Amniotic epithelial cell (primary cell): ENCODE measurements at regions not wholly inside any gene's neighbourhood (a gene's known extent, or its start where the extent isn't known, plus 50 kb on each side); places are given as distances from the start of the nearest gene placed in this dataset.
A peak's percentile ranks its signal among the peaks of the same experiment; 100 is the strongest.

ENCODE experiments used
- DNase-seq: peaks from one replicate; pipeline ENCODE4 v3.0.0-alpha.2; 2010; ENCODE audit warnings: low read depth

GRCh38 chr9:126248680-126249079 is 77.9 kb upstream of the MVB12B start:
- DNase-seq = peak; percentile 95

DNA sequence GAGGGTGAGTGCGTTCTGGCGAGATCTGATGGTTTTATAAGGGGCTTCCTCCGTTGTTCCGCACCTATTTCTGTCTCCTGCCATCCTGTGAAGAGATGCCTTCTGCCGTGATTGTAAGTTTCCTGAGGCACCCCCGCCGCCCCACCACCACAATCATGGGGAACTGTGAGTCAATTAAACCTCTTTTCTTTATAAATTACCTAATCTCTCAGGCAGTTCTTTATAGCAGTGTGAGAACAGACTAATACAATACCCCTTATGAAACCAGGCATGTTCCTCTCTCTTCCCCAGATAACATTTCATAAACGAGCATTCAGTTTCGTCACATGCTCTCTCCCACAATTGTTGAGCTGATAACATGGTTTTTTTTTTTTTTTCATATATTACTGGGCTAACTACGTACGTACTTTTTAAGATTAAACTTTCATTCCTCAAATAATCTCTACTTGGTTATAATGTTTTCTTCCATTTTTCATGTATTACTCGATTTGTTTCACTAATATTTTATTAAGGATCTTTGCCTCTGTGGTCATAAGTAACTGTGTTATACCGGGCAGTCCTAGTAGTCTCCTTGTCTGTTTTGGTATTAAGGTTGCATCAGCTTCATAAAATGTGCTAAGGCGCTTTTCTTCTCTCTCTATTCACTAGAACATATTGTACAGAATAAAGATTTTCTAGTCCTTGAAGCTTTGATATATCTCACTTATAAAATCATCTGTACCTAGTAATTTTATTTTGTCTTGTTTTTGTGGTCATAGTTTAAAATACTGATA is 64.9 kb upstream of the MVB12B start:
- peak; percentile 29 for DNase-seq

GRCh38 chr9:126262738-126263137 is 63.9 kb upstream of the MVB12B start:
- no peak for DNase-seq

DNA sequence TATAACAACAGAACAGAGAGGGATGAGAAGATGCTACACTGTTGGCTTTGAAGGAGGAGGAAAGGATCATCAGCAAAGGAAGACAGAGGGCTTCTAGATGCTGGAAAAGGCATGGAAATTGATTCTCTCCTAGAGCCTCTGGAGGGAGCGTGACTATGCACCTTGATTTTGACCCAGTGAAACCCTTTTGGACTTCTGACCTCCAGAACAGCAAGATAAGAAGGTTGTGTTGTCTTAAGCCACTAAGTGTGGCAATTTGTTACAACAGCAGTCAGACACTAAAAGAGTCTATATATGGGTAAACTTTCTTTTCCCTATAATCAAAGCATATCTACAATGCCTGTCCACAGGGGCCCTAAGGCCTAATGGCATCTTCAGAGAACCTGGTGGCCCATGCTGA is 56.1 kb upstream of the MVB12B start:
- no peak for DNase-seq

DNA sequence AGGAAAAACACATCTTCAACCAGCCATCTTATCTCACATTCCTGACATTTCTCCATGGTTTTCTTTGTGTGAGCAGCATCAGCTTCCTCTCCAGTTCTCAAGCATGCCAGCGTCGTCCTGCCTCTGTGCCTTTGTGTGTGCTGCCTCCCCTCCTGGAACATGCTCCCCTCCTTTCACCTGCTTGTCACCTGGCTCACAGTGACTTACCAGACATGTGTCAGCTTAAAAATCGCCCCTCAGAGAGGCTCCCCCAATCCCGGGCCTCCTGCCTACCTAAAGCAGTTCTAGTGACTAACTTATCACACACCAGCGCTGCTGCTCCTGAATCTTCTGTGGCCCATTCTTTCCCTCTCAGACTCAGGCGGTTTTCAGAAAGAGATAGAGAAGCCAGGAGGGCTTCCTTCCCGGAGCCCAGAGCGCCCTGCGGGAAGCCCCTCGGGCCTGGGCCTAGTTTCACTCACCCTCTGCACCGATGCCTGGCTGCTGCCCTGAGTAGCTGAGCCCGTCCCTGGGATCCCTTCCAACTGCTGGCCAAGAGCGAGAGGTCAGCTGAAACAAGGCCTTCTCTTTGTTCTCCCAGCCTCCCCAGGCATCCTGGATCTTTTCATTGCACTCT is 51.1 kb upstream of the MVB12B start:
- peak; percentile 32 for DNase-seq

GRCh38 chr9:126276056-126276728 is 50.4 kb upstream of the MVB12B start:
- DNase-seq = no peak
